ENCODE measurements at regions not wholly inside any gene's neighbourhood (a gene's known extent, or its start where the extent isn't known, plus 50 kb on each side); places are given as distances from the start of the nearest gene placed in this dataset.

GRCh38 chr5:2805080-2805479, 53.6 kb upstream of the IRX2 start:
- Histone ChIP-seq H2AFZ (ENCODE audit: low read depth) (no peak overlapping the region), H3K4me1 (ENCODE audit: low read depth, poor library complexity, severe bottlenecking) (no peaks in the 10 kb centered on the region), H3K79me2 (ENCODE audit: insufficient read depth, low read depth) (no peaks in the 10 kb centered on the region), H3K4me2 (no peak overlapping the region), H3K4me3 (IDR thresholded peaks at IDR 0.05; ENCODE audit: insufficient read depth, low read depth, low read length) (no peak overlapping the region), H3K27ac (no peak overlapping the region), H3K27me3 (ENCODE audit: insufficient read depth, low read depth) (no peaks in the 10 kb centered on the region), H3K9ac (no peak overlapping the region), H4K20me1 (ENCODE audit: insufficient read depth) (no peaks in the 10 kb centered on the region), H3K36me3 (ENCODE audit: insufficient read depth) (no peaks in the 10 kb centered on the region)
- no peak for TF ChIP-seq CTCF (conservative IDR thresholded peaks at IDR 0.05; ENCODE audit: low read depth, low read length)

GRCh38 chr5:2803751-2804150, 52.3 kb upstream of the IRX2 start:
- no peak overlapping the region for H3K9ac ChIP-seq
- H3K36me3 ChIP-seq (ENCODE audit: insufficient read depth) = no peaks in the 10 kb centered on the region
- H3K4me3 ChIP-seq (IDR thresholded peaks at IDR 0.05; ENCODE audit: insufficient read depth, low read depth, low read length) = no peak overlapping the region
- H3K27me3 ChIP-seq (ENCODE audit: insufficient read depth, low read depth) = no peaks in the 10 kb centered on the region
- H3K27ac ChIP-seq = no peak overlapping the region
- H3K4me2 ChIP-seq = no peak overlapping the region
- H3K79me2 ChIP-seq (ENCODE audit: insufficient read depth, low read depth) = no peaks in the 10 kb centered on the region
- no peaks in the 10 kb centered on the region for H4K20me1 ChIP-seq (ENCODE audit: insufficient read depth)
- H2AFZ ChIP-seq (ENCODE audit: low read depth) = no peak overlapping the region
- no peaks in the 10 kb centered on the region for H3K4me1 ChIP-seq (ENCODE audit: low read depth, poor library complexity, severe bottlenecking)
- no peak for TF ChIP-seq CTCF (conservative IDR thresholded peaks at IDR 0.05; ENCODE audit: low read depth, low read length)

- Histone ChIP-seq H3K4me3 (IDR thresholded peaks at IDR 0.05; ENCODE audit: insufficient read depth, low read depth, low read length) (no peak overlapping the region), H3K79me2 (ENCODE audit: insufficient read depth, low read depth) (no peaks in the 10 kb centered on the region), H3K27me3 (ENCODE audit: insufficient read depth, low read depth) (no peaks in the 10 kb centered on the region), H3K4me1 (ENCODE audit: low read depth, poor library complexity, severe bottlenecking) (peaks cover 2% of the 10 kb centered on the region), H3K4me2 (no peak overlapping the region), H3K27ac (no peak overlapping the region), H2AFZ (ENCODE audit: low read depth) (no peak overlapping the region), H3K36me3 (ENCODE audit: insufficient read depth) (no peaks in the 10 kb centered on the region), H3K9ac (no peak overlapping the region), H4K20me1 (ENCODE audit: insufficient read depth) (no peaks in the 10 kb centered on the region)
- TF ChIP-seq CTCF (conservative IDR thresholded peaks at IDR 0.05; ENCODE audit: low read depth, low read length) = no peak
Measured at GRCh38 chr5:2802693-2803365, 51.4 kb upstream of the IRX2 start.

- Histone ChIP-seq H2AFZ (ENCODE audit: low read depth) (no peak overlapping the region), H4K20me1 (ENCODE audit: insufficient read depth) (no peaks in the 10 kb centered on the region), H3K4me2 (no peak overlapping the region), H3K27me3 (ENCODE audit: insufficient read depth, low read depth) (no peaks in the 10 kb centered on the region), H3K36me3 (ENCODE audit: insufficient read depth) (no peaks in the 10 kb centered on the region), H3K4me1 (ENCODE audit: low read depth, poor library complexity, severe bottlenecking) (peaks cover 12% of the 10 kb centered on the region), H3K79me2 (ENCODE audit: insufficient read depth, low read depth) (no peaks in the 10 kb centered on the region), H3K4me3 (IDR thresholded peaks at IDR 0.05; ENCODE audit: insufficient read depth, low read depth, low read length) (no peak overlapping the region), H3K9ac (no peak overlapping the region), H3K27ac (no peak overlapping the region)
- TF ChIP-seq CTCF (conservative IDR thresholded peaks at IDR 0.05; ENCODE audit: low read depth, low read length) = no peak
Measured at GRCh38 chr5:2801577-2802525, 50.4 kb upstream of the IRX2 start.

Data from KMS-11 (cell line).